HepG2 (cell line): ENCODE measurements at regions not wholly inside any gene's neighbourhood (a gene's known extent, or its start where the extent isn't known, plus 50 kb on each side); places are given as distances from the start of the nearest gene placed in this dataset.

ENCODE experiments used
- ATAC-seq: fragments of 200-7000 bp; cut with Tn5 transposase; 3 replicates; pipeline ENCODE4 v1.9.1; 2020; ENCODE audit warnings: mild to moderate bottlenecking, moderate library complexity
- BruUV-seq: library from RNA; stranded (reverse); fragments of 400-500 nt; replicated peaks from 2 replicates; lab custom pipeline; 2021; lab: Mats Ljungman, UMichigan
- CTCF ChIA-PET: fragments of 300-600 bp; formaldehyde crosslinking; extraction: SDS; loops from one replicate; lab custom pipeline; 2021; ENCODE audit warnings: low total read pairs, inconsistent platforms, low intra/inter-chr PET ratio; lab: Yijun Ruan, JAX
- POLR2A ChIA-PET: fragments of 350-600 bp; sonication (Branson Sonifier 250); formaldehyde crosslinking; loops from one replicate; lab custom pipeline; 2020; ENCODE audit warnings: antibody characterized with exemption, inconsistent platforms; lab: Yijun Ruan, JAX
- DNase-seq: peaks from one replicate; pipeline ENCODE4 v3.0.0-alpha.2; 2015; ENCODE audit warnings: low spot score
- FAIRE-seq: peaks from 3 replicates; lab custom pipeline; 2011; peaks lifted over from hg19 to GRCh38; lab: Jason Lieb, UNC
- H2AFZ ChIP-seq: one replicate; pipeline ENCODE4 v1.6.1; 2011; ENCODE audit warnings: low read length, inconsistent platforms
- H3K27ac ChIP-seq: fragments of 300-600 bp; 3 replicates; pipeline ENCODE4 v1.8.0; 2011; ENCODE audit warnings: mixed run types, mild to moderate bottlenecking, mixed read lengths, low read length, inconsistent platforms; ENCODE audit not compliant: insufficient read depth; ENCODE audit errors: extremely low read length
- H3K27me3 ChIP-seq, 2 experiments: fragments of 200-600 bp in 1 of 2; 2 replicates in 1 of 2; 3 replicates in 1 of 2; pipeline versions ENCODE4 v1.6.0 to v1.8.0; 2011; ENCODE audit warnings: low read length in 2 of 2, mild to moderate bottlenecking in 2 of 2, moderate library complexity in 2 of 2, inconsistent platforms in 1 of 2; ENCODE audit not compliant: insufficient read depth in 2 of 2, control insufficient read depth in 1 of 2
- H3K36me3 ChIP-seq, 2 experiments: fragments of 200-600 bp in 1 of 2; replicated peaks in 1 of 2; 2 replicates in 1 of 2; 3 replicates in 1 of 2; pipeline versions ENCODE4 v1.5.1 to v1.8.0; 2011; ENCODE audit warnings: low read length in 2 of 2, inconsistent platforms in 1 of 2; ENCODE audit not compliant: insufficient read depth in 2 of 2, control insufficient read depth in 1 of 2
- H3K4me1 ChIP-seq: 2 replicates; pipeline ENCODE4 v1.5.1; 2012; ENCODE audit warnings: low read length, inconsistent platforms; ENCODE audit not compliant: insufficient read depth
- H3K4me2 ChIP-seq: 2 replicates; pipeline ENCODE4 v1.6.0; 2011; ENCODE audit warnings: low read depth, low read length, inconsistent platforms
- H3K4me3 ChIP-seq, 3 experiments: fragments of 200-600 bp in 1 of 3; sonication (generic), shearing (Covaris generic) in 1 of 3; replicated peaks in 1 of 3; 2 replicates each; pipeline ENCODE4 v1.5.1; 2011 to 2016; ENCODE audit warnings: low read length in 3 of 3, inconsistent platforms in 2 of 3, low read depth in 2 of 3, mild to moderate bottlenecking in 2 of 3, control low read depth in 1 of 3, mixed read lengths in 1 of 3; ENCODE audit not compliant: insufficient read depth in 1 of 3
- H3K79me2 ChIP-seq: one replicate; pipeline ENCODE4 v1.6.1; 2011; ENCODE audit warnings: low read length, inconsistent platforms; ENCODE audit not compliant: insufficient read depth
- H3K9ac ChIP-seq: 2 replicates; pipeline ENCODE4 v1.6.0; 2011; ENCODE audit warnings: mild to moderate bottlenecking, low read depth, low read length, inconsistent platforms; ENCODE audit not compliant: insufficient read depth
- H3K9me3 ChIP-seq: 2 replicates; pipeline ENCODE4 v1.5.1; 2012; ENCODE audit warnings: mild to moderate bottlenecking, low read length
- H4K20me1 ChIP-seq: 2 replicates; pipeline ENCODE4 v1.6.0; 2011; ENCODE audit warnings: inconsistent platforms, mild to moderate bottlenecking, low read length, moderate library complexity; ENCODE audit not compliant: insufficient read depth
- ARHGAP35 ChIP-seq: sonication (generic); formaldehyde crosslinking; IDR thresholded peaks from 2 replicates; pipeline ENCODE4 v1.9.0; 2022; ENCODE audit warnings: mild to moderate bottlenecking, inconsistent platforms, moderate library complexity, missing genetic modification reagents, borderline replicate concordance
- ATF1 ChIP-seq: IDR thresholded peaks from 2 replicates; pipeline ENCODE4 v1.6.1; 2016; ENCODE audit warnings: mild to moderate bottlenecking, control low read depth
- NAIF1 ChIP-seq: sonication (generic); formaldehyde crosslinking; IDR thresholded peaks from 2 replicates; pipeline ENCODE4 v1.5.0; 2020; ENCODE audit warnings: mild to moderate bottlenecking, missing genetic modification reagents, borderline replicate concordance
- NFYB ChIP-seq: sonication (generic); formaldehyde crosslinking; IDR thresholded peaks from 2 replicates; pipeline ENCODE4 v1.4.0; 2020; ENCODE audit warnings: missing genetic modification reagents
- PLRG1 ChIP-seq: fragments of 450-650 bp; conservative IDR thresholded peaks from 2 replicates; pipeline ENCODE4 v1.6.1; 2016
- SMAD3 ChIP-seq: sonication (generic); formaldehyde crosslinking; IDR thresholded peaks from 2 replicates; pipeline ENCODE4 v1.4.0; 2020; ENCODE audit warnings: missing genetic modification reagents
- SPEN ChIP-seq: sonication (generic); formaldehyde crosslinking; IDR thresholded peaks from 2 replicates; pipeline ENCODE4 v1.5.1; 2020; ENCODE audit warnings: low read depth, mild to moderate bottlenecking, missing genetic modification reagents
- SRSF9 ChIP-seq: fragments of 200-400 bp; formaldehyde crosslinking; IDR thresholded peaks from 2 replicates; pipeline ENCODE4 v1.6.1; 2018; ENCODE audit warnings: borderline replicate concordance, mild to moderate bottlenecking, low read depth, low read length; ENCODE audit not compliant: insufficient read depth, poor library complexity, severe bottlenecking
- YEATS4 ChIP-seq: sonication (generic); formaldehyde crosslinking; IDR thresholded peaks from 2 replicates; pipeline ENCODE4 v1.4.0; 2020; ENCODE audit warnings: missing genetic modification reagents, borderline replicate concordance
- ZNF333 ChIP-seq: sonication (generic); formaldehyde crosslinking; IDR thresholded peaks from 2 replicates; pipeline ENCODE4 v1.4.0; 2020; ENCODE audit warnings: mild to moderate bottlenecking, missing genetic modification reagents, borderline replicate concordance
- ZNF432 ChIP-seq: sonication (generic); formaldehyde crosslinking; IDR thresholded peaks from 2 replicates; pipeline ENCODE4 v1.5.0; 2020; ENCODE audit warnings: missing genetic modification reagents, mild to moderate bottlenecking, borderline replicate concordance
- ZNF629 ChIP-seq: sonication (generic); formaldehyde crosslinking; conservative IDR thresholded peaks from 2 replicates; pipeline ENCODE4 v1.5.0; 2020; ENCODE audit warnings: missing genetic modification reagents
- ZNF749 ChIP-seq: sonication (generic); formaldehyde crosslinking; IDR thresholded peaks from 2 replicates; pipeline ENCODE4 v1.8.0; 2022; ENCODE audit warnings: mild to moderate bottlenecking, missing genetic modification reagents, moderate library complexity, borderline replicate concordance
- WGBS: methylation state at CpG from one replicate; pipeline ENCODE4 v1.1.6; 2017; ENCODE audit warnings: low lambda C conversion rate; 5-methylcytosine and 5-hydroxymethylcytosine counted together
- in situ Hi-C: cut with HindIII; loops from 2 replicates; pipeline ENCODE4 v1.10.0; 2017; ENCODE audit warnings: low pct_unique_long_range_greater_than_20kb; ENCODE audit not compliant: extremely low pct_ligation_motif_present
- intact Hi-C: fragments of 100-400 bp; cut with micrococcal nuclease; formaldehyde crosslinking; loops from one replicate; pipeline ENCODE4 v1.10.0; 2022; ENCODE audit not compliant: unreplicated experiment
- TF ChIP-seq, protein P1 (sequence below): sonication (generic); formaldehyde crosslinking; conservative IDR thresholded peaks from 2 replicates; pipeline ENCODE4 v1.8.0; 2022; ENCODE audit warnings: mild to moderate bottlenecking, moderate library complexity, missing genetic modification reagents
- TF ChIP-seq, protein P2 (sequence below): sonication (generic); formaldehyde crosslinking; IDR thresholded peaks from 2 replicates; pipeline ENCODE4 v1.4.0; 2020; ENCODE audit warnings: missing genetic modification reagents

GRCh38 chr9:79131246-79131774, 440.5 kb upstream of the TLE4 start:
- no peak for FAIRE-seq
- no peaks in the 10 kb centered on the region for H4K20me1 ChIP-seq
- BruUV-seq: no TSS peak
- no peaks in the 10 kb centered on the region for H3K27me3 ChIP-seq
- in situ Hi-C loops (no loop called here), intact Hi-C loops (loop anchor here (5.0 kb wide), 2 partner anchors 309 to 1046 kb away; no protein-coding TSS in a partner anchor)
- H3K9ac ChIP-seq: no peak overlapping the region
- no peak overlapping the region for H3K4me2 ChIP-seq
- H3K9me3 ChIP-seq: no peaks in the 10 kb centered on the region
- H2AFZ ChIP-seq: no peak overlapping the region
- H3K4me3 ChIP-seq: no peak overlapping the region
- H3K36me3 ChIP-seq: no peaks in the 10 kb centered on the region
- H3K79me2 ChIP-seq: no peaks in the 10 kb centered on the region
- TF ChIP-seq ATF1 (CRISPR knock-in tag) (no peak), ZNF629 (no peak), ZNF432 (CRISPR knock-in tag) (no peak), PLRG1 (no peak)
- TF ChIP-seq, protein P1, sequence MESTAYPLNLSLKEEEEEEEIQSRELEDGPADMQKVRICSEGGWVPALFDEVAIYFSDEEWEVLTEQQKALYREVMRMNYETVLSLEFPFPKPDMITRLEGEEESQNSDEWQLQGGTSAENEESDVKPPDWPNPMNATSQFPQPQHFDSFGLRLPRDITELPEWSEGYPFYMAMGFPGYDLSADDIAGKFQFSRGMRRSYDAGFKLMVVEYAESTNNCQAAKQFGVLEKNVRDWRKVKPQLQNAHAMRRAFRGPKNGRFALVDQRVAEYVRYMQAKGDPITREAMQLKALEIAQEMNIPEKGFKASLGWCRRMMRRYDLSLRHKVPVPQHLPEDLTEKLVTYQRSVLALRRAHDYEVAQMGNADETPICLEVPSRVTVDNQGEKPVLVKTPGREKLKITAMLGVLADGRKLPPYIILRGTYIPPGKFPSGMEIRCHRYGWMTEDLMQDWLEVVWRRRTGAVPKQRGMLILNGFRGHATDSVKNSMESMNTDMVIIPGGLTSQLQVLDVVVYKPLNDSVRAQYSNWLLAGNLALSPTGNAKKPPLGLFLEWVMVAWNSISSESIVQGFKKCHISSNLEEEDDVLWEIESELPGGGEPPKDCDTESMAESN: no peak
- DNase-seq: no peak
- no peaks in the 10 kb centered on the region for H3K4me1 ChIP-seq
- H3K27ac ChIP-seq: no peak overlapping the region
- CTCF ChIA-PET: no interaction called here
- POLR2A ChIA-PET: no interaction called here
- WGBS: 18% methylated on average over 2 of the region's 2 CpGs
- ATAC-seq: no peak

- intact Hi-C loops: loop anchor here (5.0 kb wide), 2 partner anchors 310 to 1045 kb away; no protein-coding TSS in a partner anchor
- DNase-seq: no peak
- H3K79me2 ChIP-seq: no peaks in the 10 kb centered on the region
- BruUV-seq: no TSS peak
- H3K36me3 ChIP-seq: no peaks in the 10 kb centered on the region
- ChIA-PET CTCF (no interaction called here), POLR2A (no interaction called here)
- ATAC-seq: no peak
- no peak overlapping the region for H3K4me3 ChIP-seq
- H2AFZ ChIP-seq: no peak overlapping the region
- 56% methylated on average over 4 of the region's 4 CpGs for WGBS
- H3K4me2 ChIP-seq: no peak overlapping the region
- H3K27me3 ChIP-seq: no peaks in the 10 kb centered on the region
- in situ Hi-C loops: no loop called here
- H4K20me1 ChIP-seq: no peaks in the 10 kb centered on the region
- no peaks in the 10 kb centered on the region for H3K9me3 ChIP-seq
- H3K27ac ChIP-seq: no peak overlapping the region
- no peak overlapping the region for H3K9ac ChIP-seq
- no peak for FAIRE-seq
- no peaks in the 10 kb centered on the region for H3K4me1 ChIP-seq
- TF ChIP-seq, protein P2, sequence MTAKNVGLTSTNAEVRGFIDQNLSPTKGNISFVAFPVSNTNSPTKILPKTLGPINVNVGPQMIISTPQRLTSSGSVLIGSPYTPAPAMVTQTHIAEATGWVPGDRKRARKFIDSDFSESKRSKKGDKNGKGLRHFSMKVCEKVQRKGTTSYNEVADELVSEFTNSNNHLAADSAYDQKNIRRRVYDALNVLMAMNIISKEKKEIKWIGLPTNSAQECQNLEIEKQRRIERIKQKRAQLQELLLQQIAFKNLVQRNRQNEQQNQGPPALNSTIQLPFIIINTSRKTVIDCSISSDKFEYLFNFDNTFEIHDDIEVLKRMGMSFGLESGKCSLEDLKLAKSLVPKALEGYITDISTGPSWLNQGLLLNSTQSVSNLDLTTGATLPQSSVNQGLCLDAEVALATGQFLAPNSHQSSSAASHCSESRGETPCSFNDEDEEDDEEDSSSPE (CRISPR knock-in tag): no peak
- TF ChIP-seq NAIF1 (CRISPR knock-in tag) (no peak), SMAD3 (CRISPR knock-in tag) (no peak), YEATS4 (CRISPR knock-in tag) (no peak), ARHGAP35 (no peak), NFYB (no peak), SPEN (CRISPR knock-in tag) (no peak), SRSF9 (no peak), ZNF333 (CRISPR knock-in tag) (no peak), ZNF749 (no peak)
Observed at GRCh38 chr9:79131824-79132377, 439.9 kb upstream of the TLE4 start.
